ENCODE measurements at regions not wholly inside any gene's neighbourhood (a gene's known extent, or its start where the extent isn't known, plus 50 kb on each side); places are given as distances from the start of the nearest gene placed in this dataset.

GRCh38 chr11:29025001-29025400 is 916.8 kb downstream of the METTL15 start:
- no peak for DNase-seq

GRCh38 chr11:29024386-29024785 is 916.2 kb downstream of the METTL15 start:
- DNase-seq = no peak

- no peak for DNase-seq
These were observed 915.6 kb downstream of the METTL15 start for GRCh38 chr11:29023761-29024160.

- DNase-seq = no peak
These were observed 914.5 kb downstream of the METTL15 start for GRCh38 chr11:29022676-29023075.

- no peak for DNase-seq
These were observed 911.9 kb downstream of the METTL15 start for GRCh38 chr11:29019960-29020683.

GRCh38 chr11:29018631-29019030 is 910.4 kb downstream of the METTL15 start:
- DNase-seq = no peak

- DNase-seq = no peak
These were observed 909.8 kb downstream of the METTL15 start for GRCh38 chr11:29017941-29018340.

GRCh38 chr11:29012507-29012906 is 904.3 kb downstream of the METTL15 start:
- DNase-seq = no peak

- no peak for DNase-seq
These were observed 901.2 kb downstream of the METTL15 start for GRCh38 chr11:29009426-29009825.

GRCh38 chr11:29008481-29008880 is 900.3 kb downstream of the METTL15 start:
- DNase-seq = no peak

GRCh38 chr11:29006668-29007067 is 898.5 kb downstream of the METTL15 start:
- DNase-seq = no peak

- no peak for DNase-seq
These were observed 897.3 kb downstream of the METTL15 start for GRCh38 chr11:29005401-29005980.

GRCh38 chr11:29002816-29003215 is 894.6 kb downstream of the METTL15 start:
- DNase-seq = no peak

GRCh38 chr11:28999620-29000019 is 891.4 kb downstream of the METTL15 start:
- DNase-seq = no peak

- no peak for DNase-seq
These were observed 884.8 kb downstream of the METTL15 start for GRCh38 chr11:28992996-28993395.

GRCh38 chr11:28984231-28984630 is 876.0 kb downstream of the METTL15 start:
- no peak for DNase-seq

- DNase-seq = no peak
These were observed 875.6 kb downstream of the METTL15 start for GRCh38 chr11:28983780-28984179.

- no peak for DNase-seq
These were observed 873.2 kb downstream of the METTL15 start for GRCh38 chr11:28981381-28981780.

- no peak for DNase-seq
These were observed 868.6 kb downstream of the METTL15 start for GRCh38 chr11:28976801-28977145.

- no peak for DNase-seq
These were observed 868.0 kb downstream of the METTL15 start for GRCh38 chr11:28976012-28976800.

GRCh38 chr11:28969832-28970231 is 861.6 kb downstream of the METTL15 start:
- DNase-seq = no peak

GRCh38 chr11:28966951-28967350 is 858.8 kb downstream of the METTL15 start:
- no peak for DNase-seq

- no peak for DNase-seq
These were observed 857.6 kb downstream of the METTL15 start for GRCh38 chr11:28965819-28966218.

GRCh38 chr11:28964811-28965210 is 856.6 kb downstream of the METTL15 start:
- no peak for DNase-seq

Data from T1000 (cell line).